ENCODE measurements at regions not wholly inside any gene's neighbourhood (a gene's known extent, or its start where the extent isn't known, plus 50 kb on each side); places are given as distances from the start of the nearest gene placed in this dataset.

DNA sequence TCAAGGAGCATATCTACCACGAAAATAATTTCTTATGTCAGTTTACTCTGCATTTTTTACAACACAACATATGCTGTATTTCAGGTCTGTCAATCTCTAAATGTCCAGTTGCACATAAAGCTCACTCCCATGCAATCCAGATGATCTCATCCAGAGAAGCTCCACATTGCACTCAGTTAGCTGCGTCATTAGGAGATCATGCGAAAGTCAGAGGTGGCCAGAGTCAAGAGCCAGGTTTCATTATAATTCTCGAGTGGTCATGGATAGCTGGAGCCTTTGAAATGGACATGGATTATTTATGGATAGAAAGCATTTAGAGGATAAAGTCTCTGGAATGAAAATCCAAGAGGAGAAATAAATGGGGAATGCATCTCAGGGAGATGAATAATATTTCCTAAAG, 232.3 kb downstream of the GAS1 start:
- no peak for DNase-seq
- H3K27me3 ChIP-seq (ENCODE audit: control insufficient read depth in 1 of 2, insufficient read depth in 2 of 2, low read length in 1 of 2), result no peaks in the 10 kb centered on the region
- H3K4me3 ChIP-seq (ENCODE audit: low read length in 2 of 2), result no peak overlapping the region
- intact Hi-C loops (cut with DNase I), result no loop called here
- H3K27ac ChIP-seq (ENCODE audit: low read depth in 1 of 2, low read length in 2 of 2), result no peak overlapping the region
- no peaks in the 10 kb centered on the region for H3K36me3 ChIP-seq (ENCODE audit: control insufficient read depth in 1 of 2, insufficient read depth in 2 of 2, low read length in 1 of 2)
- no peak for ATAC-seq (ENCODE audit: low FRiP score)
- 72 to 77% methylated on average over 4 of the region's 4 CpGs for WGBS, 2 donors
- H3K9me3 ChIP-seq (ENCODE audit: control insufficient read depth, low read length), result no peaks in the 10 kb centered on the region
- no peaks in the 10 kb centered on the region for H3K4me1 ChIP-seq (ENCODE audit: control insufficient read depth in 1 of 2, insufficient read depth in 2 of 2, low read length in 2 of 2)

DNA sequence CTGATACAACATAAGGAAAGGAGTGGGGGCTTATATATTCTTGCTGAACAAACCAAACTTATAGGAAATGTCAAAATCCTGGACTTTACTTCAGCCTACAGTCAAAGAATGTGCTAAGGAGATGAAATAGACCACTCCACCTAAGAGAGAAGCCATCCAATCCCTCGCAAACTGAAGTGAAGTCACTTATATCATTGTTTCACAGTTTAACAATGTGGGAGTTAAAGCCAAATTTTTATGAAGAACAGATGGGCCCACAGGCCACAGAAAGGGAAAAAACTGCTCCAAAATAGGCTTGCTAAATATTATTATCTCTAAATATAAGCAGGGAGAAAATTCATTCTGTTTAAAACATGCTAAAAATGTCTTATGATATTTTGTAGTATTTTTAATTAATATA, 233.3 kb downstream of the GAS1 start:
- H3K4me3 ChIP-seq (ENCODE audit: low read length in 2 of 2), result no peak overlapping the region
- no peaks in the 10 kb centered on the region for H3K36me3 ChIP-seq (ENCODE audit: control insufficient read depth in 1 of 2, insufficient read depth in 2 of 2, low read length in 1 of 2)
- no peak for ATAC-seq (ENCODE audit: low FRiP score)
- H3K27me3 ChIP-seq (ENCODE audit: control insufficient read depth in 1 of 2, insufficient read depth in 2 of 2, low read length in 1 of 2), result no peaks in the 10 kb centered on the region
- no peaks in the 10 kb centered on the region for H3K9me3 ChIP-seq (ENCODE audit: control insufficient read depth, low read length)
- no peak overlapping the region for H3K27ac ChIP-seq (ENCODE audit: low read depth in 1 of 2, low read length in 2 of 2)
- intact Hi-C loops (cut with DNase I), result no loop called here
- DNase-seq, result no peak
- H3K4me1 ChIP-seq (ENCODE audit: control insufficient read depth in 1 of 2, insufficient read depth in 2 of 2, low read length in 2 of 2), result no peaks in the 10 kb centered on the region
- 7 to 16% methylated on average over 1 of the region's 1 CpG for WGBS, 2 donors

- H3K4me1 ChIP-seq (ENCODE audit: control insufficient read depth in 1 of 2, insufficient read depth in 2 of 2, low read length in 2 of 2), result no peaks in the 10 kb centered on the region
- ATAC-seq (ENCODE audit: low FRiP score), result no peak
- 89 to 93% methylated on average over 2 of the region's 2 CpGs for WGBS, 2 donors
- no peaks in the 10 kb centered on the region for H3K36me3 ChIP-seq (ENCODE audit: control insufficient read depth in 1 of 2, insufficient read depth in 2 of 2, low read length in 1 of 2)
- no peak for DNase-seq
- H3K4me3 ChIP-seq (ENCODE audit: low read length in 2 of 2), result no peak overlapping the region
- H3K27ac ChIP-seq (ENCODE audit: low read depth in 1 of 2, low read length in 2 of 2), result no peak overlapping the region
- no peaks in the 10 kb centered on the region for H3K27me3 ChIP-seq (ENCODE audit: control insufficient read depth in 1 of 2, insufficient read depth in 2 of 2, low read length in 1 of 2)
- no peaks in the 10 kb centered on the region for H3K9me3 ChIP-seq (ENCODE audit: control insufficient read depth, low read length)
- intact Hi-C loops (cut with DNase I), result no loop called here
These were observed 233.8 kb downstream of the GAS1 start for GRCh38 chr9:86713470-86713869.

DNA sequence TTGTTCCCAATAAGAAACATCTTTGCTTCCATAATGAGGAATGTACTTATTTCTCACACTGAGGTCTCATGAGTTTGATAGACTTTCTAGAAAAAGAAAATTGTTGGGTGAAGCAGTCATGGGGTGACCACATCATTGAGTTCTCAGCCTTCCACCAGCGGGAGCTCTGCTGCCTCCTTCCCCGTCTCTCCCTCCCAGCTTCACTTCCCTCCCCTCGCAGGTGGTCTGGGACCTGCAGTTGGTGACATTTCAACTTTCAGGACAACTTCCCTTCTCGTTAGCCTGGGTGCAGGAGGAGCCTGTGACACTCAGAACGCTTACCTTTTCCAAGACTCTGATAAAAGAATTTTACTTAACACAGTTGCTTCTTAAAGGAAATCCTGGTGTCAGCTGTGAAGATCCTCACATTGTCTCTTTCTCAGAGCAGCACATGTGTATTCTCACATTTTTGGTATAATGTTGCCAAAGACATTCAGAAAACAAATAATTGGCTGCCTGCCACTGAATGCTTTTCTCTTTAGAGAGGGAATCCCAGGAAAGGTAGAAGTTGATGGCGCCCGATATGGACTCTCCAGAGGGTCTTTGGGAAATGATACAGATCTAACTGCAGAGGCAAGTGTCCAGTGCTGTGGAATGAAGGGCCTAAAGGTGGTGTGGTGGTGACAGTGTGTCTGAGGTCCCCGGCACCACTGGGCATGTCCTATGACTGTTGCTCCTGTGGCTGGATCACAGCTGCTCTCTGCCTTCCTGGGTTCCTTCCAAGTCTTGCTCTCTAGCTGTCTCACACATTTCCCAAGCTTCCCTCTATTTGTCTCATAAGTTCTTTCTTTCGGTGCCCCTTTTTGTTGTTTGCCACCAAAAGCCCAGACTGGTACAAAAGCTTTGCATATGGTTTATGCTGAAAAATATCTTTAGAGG, 238.1 kb downstream of the GAS1 start:
- intact Hi-C loops (cut with DNase I), result no loop called here
- DNase-seq, result no peak
- Histone ChIP-seq H3K9me3 (ENCODE audit: control insufficient read depth, low read length) (no peaks in the 10 kb centered on the region), H3K4me1 (ENCODE audit: control insufficient read depth in 1 of 2, insufficient read depth in 2 of 2, low read length in 2 of 2) (no peaks in the 10 kb centered on the region), H3K4me3 (ENCODE audit: low read length in 2 of 2) (no peak overlapping the region), H3K36me3 (ENCODE audit: control insufficient read depth in 1 of 2, insufficient read depth in 2 of 2, low read length in 1 of 2) (no peaks in the 10 kb centered on the region), H3K27me3 (ENCODE audit: control insufficient read depth in 1 of 2, insufficient read depth in 2 of 2, low read length in 1 of 2) (no peaks in the 10 kb centered on the region), H3K27ac (ENCODE audit: low read depth in 1 of 2, low read length in 2 of 2) (no peak overlapping the region)
- 91% methylated on average over 9 of the region's 9 CpGs for WGBS, 2 donors
- ATAC-seq (ENCODE audit: low FRiP score), result no peak

GRCh38 chr9:86707932-86708510, 239.3 kb downstream of the GAS1 start:
- no peaks in the 10 kb centered on the region for H3K4me1 ChIP-seq (ENCODE audit: control insufficient read depth in 1 of 2, insufficient read depth in 2 of 2, low read length in 2 of 2)
- no peak overlapping the region for H3K27ac ChIP-seq (ENCODE audit: low read depth in 1 of 2, low read length in 2 of 2)
- no peaks in the 10 kb centered on the region for H3K36me3 ChIP-seq (ENCODE audit: control insufficient read depth in 1 of 2, insufficient read depth in 2 of 2, low read length in 1 of 2)
- intact Hi-C loops (cut with DNase I), result no loop called here
- 91 to 95% methylated on average over 4 of the region's 4 CpGs for WGBS, 2 donors
- H3K4me3 ChIP-seq (ENCODE audit: low read length in 2 of 2), result no peak overlapping the region
- no peaks in the 10 kb centered on the region for H3K9me3 ChIP-seq (ENCODE audit: control insufficient read depth, low read length)
- no peaks in the 10 kb centered on the region for H3K27me3 ChIP-seq (ENCODE audit: control insufficient read depth in 1 of 2, insufficient read depth in 2 of 2, low read length in 1 of 2)
- ATAC-seq (ENCODE audit: low FRiP score) (no peak), DNase-seq (no peak)

GRCh38 chr9:86706391-86706790, 240.9 kb downstream of the GAS1 start:
- H3K27me3 ChIP-seq (ENCODE audit: control insufficient read depth in 1 of 2, insufficient read depth in 2 of 2, low read length in 1 of 2), result no peaks in the 10 kb centered on the region
- 98 to 100% methylated on average over 1 of the region's 1 CpG for WGBS, 2 donors
- no peaks in the 10 kb centered on the region for H3K4me1 ChIP-seq (ENCODE audit: control insufficient read depth in 1 of 2, insufficient read depth in 2 of 2, low read length in 2 of 2)
- H3K9me3 ChIP-seq (ENCODE audit: control insufficient read depth, low read length), result no peaks in the 10 kb centered on the region
- no peak overlapping the region for H3K4me3 ChIP-seq (ENCODE audit: low read length in 2 of 2)
- no peak for DNase-seq
- no peak overlapping the region for H3K27ac ChIP-seq (ENCODE audit: low read depth in 1 of 2, low read length in 2 of 2)
- no peak for ATAC-seq (ENCODE audit: low FRiP score)
- intact Hi-C loops (cut with DNase I), result no loop called here
- H3K36me3 ChIP-seq (ENCODE audit: control insufficient read depth in 1 of 2, insufficient read depth in 2 of 2, low read length in 1 of 2), result no peaks in the 10 kb centered on the region

DNA sequence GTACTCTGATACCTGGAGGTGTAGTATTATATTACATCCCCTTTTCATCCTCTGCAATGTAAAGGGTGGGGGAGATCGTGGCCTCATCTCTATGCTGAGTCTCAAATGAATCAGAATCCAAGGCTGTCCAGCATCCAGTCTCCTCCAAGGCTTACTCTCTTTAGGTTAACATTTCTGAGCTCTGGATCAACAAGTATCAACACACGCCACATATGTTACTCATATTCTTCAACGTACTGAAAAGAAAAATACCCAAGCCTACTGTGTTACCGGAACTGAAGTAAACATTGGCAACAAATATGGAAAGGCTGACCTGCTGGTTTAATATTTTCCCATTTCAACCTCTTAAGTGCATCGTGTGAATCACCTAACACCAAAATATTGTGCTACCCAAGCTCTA, 241.8 kb downstream of the GAS1 start:
- DNase-seq (no peak), ATAC-seq (ENCODE audit: low FRiP score) (no peak)
- Histone ChIP-seq H3K4me1 (ENCODE audit: control insufficient read depth in 1 of 2, insufficient read depth in 2 of 2, low read length in 2 of 2) (no peaks in the 10 kb centered on the region), H3K27me3 (ENCODE audit: control insufficient read depth in 1 of 2, insufficient read depth in 2 of 2, low read length in 1 of 2) (no peaks in the 10 kb centered on the region), H3K4me3 (ENCODE audit: low read length in 2 of 2) (no peak overlapping the region), H3K27ac (ENCODE audit: low read depth in 1 of 2, low read length in 2 of 2) (no peak overlapping the region), H3K36me3 (ENCODE audit: control insufficient read depth in 1 of 2, insufficient read depth in 2 of 2, low read length in 1 of 2) (no peaks in the 10 kb centered on the region), H3K9me3 (ENCODE audit: control insufficient read depth, low read length) (no peaks in the 10 kb centered on the region)
- WGBS, 2 donors, result 55 to 66% methylated on average over 5 of the region's 5 CpGs
- intact Hi-C loops (cut with DNase I), result no loop called here

DNA sequence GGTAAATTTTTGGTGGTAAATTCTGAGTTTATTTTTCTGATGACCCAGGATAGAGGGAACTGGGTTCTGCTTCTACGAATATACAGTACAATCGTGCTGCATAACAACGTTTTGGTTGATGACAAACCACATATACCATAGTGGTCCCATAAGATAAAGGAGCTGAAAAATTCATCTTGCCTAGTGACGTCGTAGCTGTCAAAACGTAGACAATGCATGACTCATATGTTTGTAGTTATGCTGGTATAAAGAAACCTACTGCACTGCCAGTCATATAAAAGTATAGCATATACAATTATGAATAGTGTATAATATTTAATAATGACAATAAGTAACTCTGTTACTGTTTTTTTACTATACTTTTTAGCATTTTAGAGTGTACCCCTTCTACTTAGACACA, 244.0 kb downstream of the GAS1 start:
- ATAC-seq (ENCODE audit: low FRiP score) (no peak), DNase-seq (no peak)
- Histone ChIP-seq H3K36me3 (ENCODE audit: control insufficient read depth in 1 of 2, insufficient read depth in 2 of 2, low read length in 1 of 2) (no peaks in the 10 kb centered on the region), H3K4me1 (ENCODE audit: control insufficient read depth in 1 of 2, insufficient read depth in 2 of 2, low read length in 2 of 2) (peaks cover 0 to 2% of the 10 kb centered on the region in 2 donors), H3K4me3 (ENCODE audit: low read length in 2 of 2) (no peak overlapping the region), H3K9me3 (ENCODE audit: control insufficient read depth, low read length) (no peaks in the 10 kb centered on the region), H3K27me3 (ENCODE audit: control insufficient read depth in 1 of 2, insufficient read depth in 2 of 2, low read length in 1 of 2) (no peaks in the 10 kb centered on the region), H3K27ac (ENCODE audit: low read depth in 1 of 2, low read length in 2 of 2) (no peak overlapping the region)
- WGBS, 2 donors, result 72 to 78% methylated on average over 6 of the region's 6 CpGs
- intact Hi-C loops (cut with DNase I), result no loop called here

GRCh38 chr9:86700629-86701028, 246.7 kb downstream of the GAS1 start:
- WGBS, 2 donors, result 18 to 19% methylated on average over 8 of the region's 8 CpGs
- intact Hi-C loops (cut with DNase I), result no loop called here
- no peaks in the 10 kb centered on the region for H3K36me3 ChIP-seq (ENCODE audit: control insufficient read depth in 1 of 2, insufficient read depth in 2 of 2, low read length in 1 of 2)
- no peak overlapping the region for H3K4me3 ChIP-seq (ENCODE audit: low read length in 2 of 2)
- H3K27me3 ChIP-seq (ENCODE audit: control insufficient read depth in 1 of 2, insufficient read depth in 2 of 2, low read length in 1 of 2), result no peaks in the 10 kb centered on the region
- H3K9me3 ChIP-seq (ENCODE audit: control insufficient read depth, low read length), result no peaks in the 10 kb centered on the region
- no peak overlapping the region for H3K27ac ChIP-seq (ENCODE audit: low read depth in 1 of 2, low read length in 2 of 2)
- peaks cover 0 to 2% of the 10 kb centered on the region in 2 donors for H3K4me1 ChIP-seq (ENCODE audit: control insufficient read depth in 1 of 2, insufficient read depth in 2 of 2, low read length in 2 of 2)
- ATAC-seq (ENCODE audit: low FRiP score), result peak; percentile 68
- DNase-seq, result peak; percentile 71 to 81
